Hematopoietic multipotent progenitor cell treated with erythropoietin and hydrocortisone succinate and interleukin-3 and kit ligand, for 8 days (in vitro differentiated cells): ENCODE measurements at regions not wholly inside any gene's neighbourhood (a gene's known extent, or its start where the extent isn't known, plus 50 kb on each side); places are given as distances from the start of the nearest gene placed in this dataset.

Experiments used
- DNase-seq: peaks from one replicate; pipeline ENCODE4 v3.0.0-alpha.2; 2015

GRCh38 chr5:34564710-34565235 is 91.4 kb upstream of the RAI14 start:
- no peak for DNase-seq

GRCh38 chr5:34570143-34570542 is 86.0 kb upstream of the RAI14 start:
- no peak for DNase-seq

GRCh38 chr5:34570721-34571676 is 85.1 kb upstream of the RAI14 start:
- DNase-seq = no peak

- no peak for DNase-seq
These were observed 84.5 kb upstream of the RAI14 start for GRCh38 chr5:34571677-34572041.

- DNase-seq = no peak
These were observed 81.1 kb upstream of the RAI14 start for GRCh38 chr5:34574936-34575467.

GRCh38 chr5:34576891-34577666 is 79.0 kb upstream of the RAI14 start:
- no peak for DNase-seq

- DNase-seq = no peak
These were observed 77.2 kb upstream of the RAI14 start for GRCh38 chr5:34578962-34579361.

GRCh38 chr5:34580983-34581382 is 75.1 kb upstream of the RAI14 start:
- no peak for DNase-seq

- DNase-seq = no peak
These were observed 73.8 kb upstream of the RAI14 start for GRCh38 chr5:34582371-34582770.

GRCh38 chr5:34583167-34583566 is 73.0 kb upstream of the RAI14 start:
- DNase-seq = no peak

GRCh38 chr5:34584165-34584564 is 72.0 kb upstream of the RAI14 start:
- DNase-seq = no peak

GRCh38 chr5:34585601-34586104 is 70.5 kb upstream of the RAI14 start:
- no peak for DNase-seq

- no peak for DNase-seq
These were observed 69.8 kb upstream of the RAI14 start for GRCh38 chr5:34586117-34586885.

GRCh38 chr5:34587355-34588241 is 68.5 kb upstream of the RAI14 start:
- peak; percentile 48 for DNase-seq

GRCh38 chr5:34589832-34590231 is 66.3 kb upstream of the RAI14 start:
- DNase-seq = no peak

- no peak for DNase-seq
These were observed 64.4 kb upstream of the RAI14 start for GRCh38 chr5:34591723-34592122.

- DNase-seq = no peak
These were observed 58.8 kb upstream of the RAI14 start for GRCh38 chr5:34597034-34598027.

GRCh38 chr5:34598177-34598794 is 57.8 kb upstream of the RAI14 start:
- no peak for DNase-seq

GRCh38 chr5:34599471-34600117 is 56.5 kb upstream of the RAI14 start:
- DNase-seq = no peak
